Keratinocyte (primary cell): ENCODE measurements at regions not wholly inside any gene's neighbourhood (a gene's known extent, or its start where the extent isn't known, plus 50 kb on each side); places are given as distances from the start of the nearest gene placed in this dataset.

Experiments used
- DNase-seq: peaks from one replicate; pipeline ENCODE4 v3.0.0-alpha.2; 2011; ENCODE audit warnings: low read depth, missing footprints, low spot score
- FAIRE-seq: peaks from 2 replicates; lab custom pipeline; 2011; peaks lifted over from hg19 to GRCh38; lab: Jason Lieb, UNC
- H2AFZ ChIP-seq: 2 replicates; pipeline ENCODE4 v1.6.0; 2012; ENCODE audit warnings: low read length, control low read depth, inconsistent platforms; ENCODE audit not compliant: control insufficient read depth
- H3K27ac ChIP-seq: 2 replicates; pipeline ENCODE4 v1.5.1; 2011; ENCODE audit warnings: low read length; ENCODE audit not compliant: control insufficient read depth, insufficient read depth
- H3K27me3 ChIP-seq: 3 replicates; pipeline ENCODE4 v1.6.0; 2011; ENCODE audit warnings: low read length; ENCODE audit not compliant: control insufficient read depth, insufficient read depth; ENCODE audit errors: extremely low read depth
- H3K36me3 ChIP-seq, 2 experiments: 2 replicates in 1 of 2; 3 replicates in 1 of 2; pipeline ENCODE4 v1.5.1; 2011; ENCODE audit warnings: low read length in 2 of 2, mild to moderate bottlenecking in 1 of 2; ENCODE audit not compliant: control insufficient read depth in 2 of 2, insufficient read depth in 2 of 2; ENCODE audit errors: extremely low read depth in 1 of 2
- H3K4me1 ChIP-seq: 3 replicates; pipeline ENCODE4 v1.5.1; 2011; ENCODE audit warnings: low read length; ENCODE audit not compliant: control insufficient read depth, insufficient read depth; ENCODE audit errors: extremely low read depth
- H3K4me2 ChIP-seq: 3 replicates; pipeline ENCODE4 v1.6.0; 2011; ENCODE audit warnings: low read depth, low read length; ENCODE audit not compliant: control insufficient read depth, insufficient read depth; ENCODE audit errors: extremely low read depth
- H3K4me3 ChIP-seq, 3 experiments: fragments of 200-600 bp in 1 of 3; sonication (generic) in 1 of 3; 2 replicates in 2 of 3; 3 replicates in 1 of 3; pipeline ENCODE4 v1.5.1; 2011 to 2016; ENCODE audit warnings: low read length in 3 of 3, mild to moderate bottlenecking in 3 of 3, control low read depth in 2 of 3, inconsistent platforms in 1 of 3, low read depth in 1 of 3, mixed read lengths in 1 of 3, mixed run types in 1 of 3, moderate library complexity in 1 of 3; ENCODE audit not compliant: control insufficient read depth in 2 of 3, insufficient read depth in 2 of 3; ENCODE audit errors: extremely low read depth in 1 of 3
- H3K79me2 ChIP-seq: 2 replicates; pipeline ENCODE4 v1.6.0; 2012; ENCODE audit warnings: low read length; ENCODE audit not compliant: control insufficient read depth, insufficient read depth
- H3K9ac ChIP-seq: 3 replicates; pipeline ENCODE4 v1.6.0; 2011; ENCODE audit warnings: low read length; ENCODE audit not compliant: control insufficient read depth, insufficient read depth; ENCODE audit errors: extremely low read depth
- H3K9me1 ChIP-seq: 3 replicates; pipeline ENCODE4 v1.6.0; 2011; ENCODE audit warnings: low read length; ENCODE audit not compliant: control insufficient read depth, insufficient read depth; ENCODE audit errors: extremely low read depth
- H3K9me3 ChIP-seq: 2 replicates; pipeline ENCODE4 v1.5.1; 2012; ENCODE audit warnings: low read depth, low read length; ENCODE audit not compliant: control insufficient read depth
- H4K20me1 ChIP-seq: 3 replicates; pipeline ENCODE4 v1.6.0; 2011; ENCODE audit warnings: low read length; ENCODE audit not compliant: control insufficient read depth, insufficient read depth; ENCODE audit errors: extremely low read depth
- CTCF ChIP-seq, 3 experiments: IDR thresholded peaks in 1 of 3; conservative IDR thresholded peaks in 1 of 3; optimal IDR thresholded peaks in 1 of 3; 2 replicates in 2 of 3; 3 replicates in 1 of 3; pipeline versions ENCODE3 to v1.5.1; 2011; ENCODE audit warnings: low read length in 3 of 3, mild to moderate bottlenecking in 3 of 3, moderate library complexity in 2 of 3, control low read depth in 1 of 3, inconsistent platforms in 1 of 3; ENCODE audit not compliant: insufficient read depth in 2 of 3; ENCODE audit errors: extremely low read depth in 1 of 3
- EZH2 ChIP-seq: IDR thresholded peaks from one replicate; pipeline ENCODE4 v1.6.1; 2012; ENCODE audit warnings: inconsistent platforms, mild to moderate bottlenecking, low read length, moderate library complexity
- dilution Hi-C: fragments of 300-500 bp; cut with MboI; formaldehyde crosslinking; loops from one replicate; pipeline ENCODE4 v1.7.0; 2020; ENCODE audit warnings: low sequenced_read_pairs; ENCODE audit not compliant: extremely low pct_ligation_motif_present

GRCh38 chr20:19916531-19917485, 100.4 kb upstream of the NAA20 start:
- peaks cover 19% of the 10 kb centered on the region for H3K4me1 ChIP-seq
- H3K9ac ChIP-seq: no peak overlapping the region
- no peaks in the 10 kb centered on the region for H3K9me3 ChIP-seq
- no peak overlapping the region for H3K4me3 ChIP-seq
- H3K27me3 ChIP-seq: no peaks in the 10 kb centered on the region
- H3K79me2 ChIP-seq: no peaks in the 10 kb centered on the region
- no peak overlapping the region for H2AFZ ChIP-seq
- peak overlapping the region; percentile 2 for H3K4me2 ChIP-seq
- no peak for TF ChIP-seq CTCF (optimal IDR thresholded peaks at IDR 0.05 in 1 of 3, IDR thresholded peaks at IDR 0.05 in 1 of 3, conservative IDR thresholded peaks at IDR 0.05 in 1 of 3; ENCODE audit: extremely low read depth in 1 of 3, insufficient read depth in 2 of 3, low read length in 3 of 3)
- TF ChIP-seq EZH2: no peak
- FAIRE-seq: no peak
- no peak for DNase-seq
- dilution Hi-C loops: no loop called here
- H3K36me3 ChIP-seq: no peaks in the 10 kb centered on the region
- H3K9me1 ChIP-seq: no peaks in the 10 kb centered on the region
- no peaks in the 10 kb centered on the region for H4K20me1 ChIP-seq
- H3K27ac ChIP-seq: no peak overlapping the region

DNA sequence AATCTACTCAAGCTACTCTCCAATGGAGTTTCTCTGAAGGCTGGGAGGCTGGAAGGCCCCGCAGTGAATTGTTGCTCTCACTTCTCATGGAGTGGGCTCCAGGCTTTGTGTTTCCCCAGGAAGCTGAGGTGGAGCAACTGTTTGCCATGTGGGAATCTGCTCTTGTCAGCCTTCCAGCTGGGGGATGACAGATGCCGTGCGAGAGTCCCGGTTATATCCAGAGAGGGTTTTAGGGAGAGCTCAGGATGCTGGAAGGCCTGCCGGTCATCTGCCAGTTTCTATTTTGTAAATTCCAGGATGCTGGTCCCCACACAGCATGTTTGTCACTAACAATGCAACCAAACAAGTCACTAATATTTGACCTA, 98.2 kb upstream of the NAA20 start:
- Histone ChIP-seq H2AFZ (no peak overlapping the region), H3K36me3 (no peaks in the 10 kb centered on the region), H3K79me2 (no peaks in the 10 kb centered on the region), H4K20me1 (no peaks in the 10 kb centered on the region), H3K27ac (no peak overlapping the region), H3K4me1 (peaks cover 14% of the 10 kb centered on the region), H3K9me3 (no peaks in the 10 kb centered on the region), H3K9ac (no peak overlapping the region), H3K9me1 (no peaks in the 10 kb centered on the region), H3K4me3 (no peak overlapping the region), H3K4me2 (no peak overlapping the region), H3K27me3 (no peaks in the 10 kb centered on the region)
- FAIRE-seq (no peak), DNase-seq (no peak)
- no peak for TF ChIP-seq CTCF (optimal IDR thresholded peaks at IDR 0.05 in 1 of 3, IDR thresholded peaks at IDR 0.05 in 1 of 3, conservative IDR thresholded peaks at IDR 0.05 in 1 of 3; ENCODE audit: extremely low read depth in 1 of 3, insufficient read depth in 2 of 3, low read length in 3 of 3)
- no peak for TF ChIP-seq EZH2
- dilution Hi-C loops: no loop called here
